GM19023 (cell line): ENCODE measurements at regions not wholly inside any gene's neighbourhood (a gene's known extent, or its start where the extent isn't known, plus 50 kb on each side); places are given as distances from the start of the nearest gene placed in this dataset.

Experiments used
- ATAC-seq: cut with Tn5 transposase; IDR thresholded peaks from one replicate; pipeline ENCODE4 v1.9.1; 2021; ENCODE audit warnings: mild to moderate bottlenecking, moderate library complexity; ENCODE audit not compliant: unreplicated experiment

- no peak for ATAC-seq
These were observed 1451.0 kb upstream of the IGFBP7 start for GRCh38 chr4:58561170-58561569.

DNA sequence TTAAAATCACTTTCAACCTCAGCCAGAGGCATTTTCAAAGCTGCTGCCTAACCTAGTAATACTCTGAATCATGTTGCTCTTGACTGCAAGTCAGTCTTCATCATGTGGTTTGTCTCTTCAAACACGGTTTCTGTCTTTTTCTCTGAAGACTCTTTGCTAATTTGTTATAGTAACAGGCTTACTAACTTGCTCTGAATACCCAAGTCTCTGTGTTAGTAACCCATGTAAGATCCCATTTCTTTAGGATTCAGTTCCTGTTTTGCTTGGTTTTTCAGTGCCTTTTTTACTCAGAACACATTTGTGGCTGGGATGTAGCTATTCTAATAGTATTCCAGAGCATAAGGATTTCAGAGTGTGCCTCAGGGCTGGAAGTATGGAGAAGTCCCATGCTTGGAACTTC is 1450.6 kb upstream of the IGFBP7 start:
- ATAC-seq = no peak

DNA sequence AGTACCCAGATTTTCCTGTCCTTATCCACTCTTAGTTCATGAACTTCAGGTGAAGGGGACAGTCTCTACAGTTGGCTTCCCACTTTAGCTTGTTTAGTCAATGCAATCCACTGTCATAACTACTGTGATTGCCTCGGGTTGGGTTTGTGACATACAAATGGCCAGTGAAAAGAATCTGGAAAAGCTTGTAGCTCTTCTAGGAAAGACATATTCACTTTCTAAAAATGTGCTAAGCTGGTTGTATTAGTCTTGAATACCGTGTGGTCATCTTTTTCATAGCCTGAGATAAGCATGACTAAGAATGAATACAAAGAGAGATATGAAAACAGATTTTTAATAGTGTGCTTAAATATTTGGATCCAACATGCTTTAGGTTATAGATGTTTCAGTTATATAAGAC is 1443.5 kb upstream of the IGFBP7 start:
- no peak for ATAC-seq

DNA sequence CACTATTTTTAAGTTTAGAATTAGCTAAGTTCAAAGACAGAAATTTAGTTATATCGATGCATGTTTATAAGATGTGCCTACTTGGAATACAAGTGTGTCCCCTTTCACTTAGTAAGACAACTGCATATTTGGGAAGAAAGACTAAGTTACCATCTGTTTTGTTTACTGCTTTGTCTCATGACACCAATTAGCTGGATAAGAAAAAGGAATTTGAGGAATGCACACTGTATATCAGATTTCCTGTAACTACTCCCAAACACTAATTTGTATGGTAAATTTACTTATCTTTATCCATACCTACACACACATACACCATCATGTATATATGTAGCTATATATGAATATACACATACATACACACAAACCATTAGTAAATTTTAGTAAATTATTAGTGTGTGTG is 1442.8 kb upstream of the IGFBP7 start:
- no peak for ATAC-seq

GRCh38 chr4:58551676-58552075 is 1441.5 kb upstream of the IGFBP7 start:
- ATAC-seq = no peak

DNA sequence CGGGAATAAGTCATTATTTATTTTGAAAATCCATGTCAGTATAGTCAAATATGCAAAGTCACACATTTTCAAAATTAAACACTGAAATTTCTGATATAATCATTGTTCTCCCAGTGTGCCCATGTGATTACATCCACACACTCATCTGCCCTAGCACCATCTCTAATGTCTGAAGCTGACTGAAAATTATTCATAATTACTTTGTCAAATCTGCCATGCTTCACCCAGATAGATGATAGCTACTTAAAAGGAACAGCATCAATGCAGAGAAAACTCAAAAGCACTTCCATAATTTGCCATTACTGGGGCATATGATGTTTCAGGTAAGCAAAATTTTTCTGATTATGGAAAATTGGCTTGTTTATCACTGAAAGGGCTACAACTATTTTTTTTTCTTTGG is 1433.3 kb upstream of the IGFBP7 start:
- no peak for ATAC-seq

DNA sequence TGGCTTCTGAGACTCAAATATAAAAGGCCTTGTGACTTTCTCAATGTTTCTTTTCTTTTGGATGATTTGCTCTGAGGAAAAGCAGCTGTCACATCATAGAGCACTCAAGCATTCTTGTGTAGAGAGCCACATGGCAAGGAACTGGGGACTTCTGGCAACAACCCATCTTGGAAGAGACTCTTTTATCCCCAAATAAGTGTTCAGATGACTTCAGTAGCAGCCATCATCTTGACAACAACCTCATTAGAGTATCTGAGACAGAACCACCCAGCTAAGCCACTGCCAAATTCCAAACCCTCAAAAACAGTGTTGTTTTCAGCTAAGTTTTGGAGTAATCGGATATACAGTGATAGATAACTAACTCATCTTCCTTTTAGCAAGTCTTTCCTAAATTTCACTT is 1431.7 kb upstream of the IGFBP7 start:
- ATAC-seq = no peak

GRCh38 chr4:58522765-58523382 is 1412.7 kb upstream of the IGFBP7 start:
- no peak for ATAC-seq

GRCh38 chr4:58515226-58515625 is 1405.0 kb upstream of the IGFBP7 start:
- no peak for ATAC-seq

GRCh38 chr4:58514299-58514698 is 1404.1 kb upstream of the IGFBP7 start:
- no peak for ATAC-seq

GRCh38 chr4:58510652-58511051 is 1400.5 kb upstream of the IGFBP7 start:
- ATAC-seq = no peak

DNA sequence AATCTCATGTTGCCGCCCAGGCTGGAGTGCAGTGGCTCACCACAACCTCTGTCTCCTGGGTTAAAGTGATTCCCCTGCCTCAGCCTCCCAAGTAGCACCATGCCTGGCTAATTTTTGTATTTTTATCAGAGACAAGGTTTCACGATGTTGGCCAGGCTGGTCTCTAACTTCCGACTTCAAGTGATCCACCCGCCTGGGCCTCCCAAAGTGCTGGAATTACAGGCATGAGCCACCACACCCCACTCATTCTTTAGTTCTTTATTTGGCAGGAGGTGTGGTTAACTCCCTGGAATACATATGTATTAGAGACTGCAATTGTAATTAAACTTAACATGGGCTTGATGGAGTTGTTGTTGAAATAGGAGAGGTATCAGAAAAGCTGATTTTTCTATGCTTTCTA is 1396.9 kb upstream of the IGFBP7 start:
- no peak for ATAC-seq

DNA sequence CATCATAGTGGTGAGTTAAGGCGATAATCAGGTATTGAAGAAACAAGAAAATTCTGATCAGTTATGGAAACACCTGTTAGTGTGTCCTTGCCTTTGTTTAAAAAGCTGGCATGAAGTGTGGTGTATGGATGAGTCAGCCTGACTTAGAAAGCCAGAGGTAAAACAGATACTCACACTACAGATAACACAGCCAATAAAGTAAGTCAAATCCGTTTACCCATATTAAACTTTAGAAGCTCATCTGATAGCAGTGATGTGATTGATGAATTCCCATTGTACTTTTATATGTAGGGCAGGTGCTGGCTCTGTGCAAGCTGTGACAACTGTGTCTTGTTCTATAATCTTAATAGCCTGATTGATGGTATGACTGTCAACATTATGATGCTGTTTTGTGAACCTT is 1392.7 kb upstream of the IGFBP7 start:
- ATAC-seq = no peak

- ATAC-seq = no peak
These were observed 1389.0 kb upstream of the IGFBP7 start for GRCh38 chr4:58499182-58499581.

DNA sequence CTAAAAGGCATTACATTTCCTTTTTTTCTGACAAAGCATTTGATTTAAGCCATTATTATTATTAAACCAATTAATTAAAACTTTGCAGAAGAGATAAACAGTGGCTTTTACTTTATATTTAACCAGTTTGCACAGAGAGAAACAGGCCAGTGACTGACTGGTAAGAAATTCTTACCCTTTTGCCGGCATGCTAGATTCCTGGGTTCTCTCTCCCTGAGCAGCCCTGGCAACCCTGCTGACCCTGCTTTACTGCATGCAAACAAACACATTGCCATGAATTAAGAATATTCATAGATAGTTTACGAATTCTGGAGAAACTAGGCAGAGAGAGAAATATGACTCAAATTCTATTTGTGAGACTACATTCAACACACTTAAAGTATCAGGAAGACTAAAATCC is 1381.4 kb upstream of the IGFBP7 start:
- ATAC-seq = no peak

- no peak for ATAC-seq
These were observed 1367.8 kb upstream of the IGFBP7 start for GRCh38 chr4:58477950-58478349.

DNA sequence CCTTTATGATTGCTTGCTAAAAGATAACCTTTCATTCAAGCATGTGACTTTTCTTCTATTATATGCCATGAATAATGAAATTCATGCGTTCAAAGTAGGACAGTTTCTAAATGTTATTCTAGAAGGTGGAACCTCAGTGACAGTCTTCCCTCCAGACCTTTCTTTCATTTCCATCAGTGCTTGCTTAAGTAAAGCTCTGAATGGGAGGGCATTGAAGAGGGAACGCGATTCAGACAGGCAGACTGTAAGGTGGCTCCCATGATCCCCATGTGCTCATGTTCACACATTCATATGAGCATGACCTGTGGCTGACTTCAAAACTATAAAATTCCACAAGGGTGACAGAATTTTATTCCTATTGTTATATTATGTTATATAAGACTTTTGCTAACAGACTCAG is 1367.3 kb upstream of the IGFBP7 start:
- ATAC-seq = no peak

DNA sequence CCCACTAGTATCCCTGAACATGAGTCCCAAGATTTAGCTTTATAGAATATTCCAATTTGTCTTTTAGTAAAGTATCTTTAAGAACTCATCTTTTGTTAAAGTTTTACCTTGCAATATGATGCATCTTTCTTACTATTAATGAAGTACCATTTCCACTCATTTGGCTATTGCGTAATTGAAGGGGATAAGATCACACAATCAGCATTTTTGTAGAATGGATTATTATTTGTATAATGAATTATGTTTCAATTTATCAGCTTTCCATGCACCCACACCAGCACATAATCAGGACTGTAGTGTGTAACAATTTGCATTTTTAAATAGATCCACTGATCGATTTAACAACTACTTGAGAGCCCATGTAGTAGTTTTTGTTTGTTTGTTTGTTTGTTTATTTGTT is 1364.9 kb upstream of the IGFBP7 start:
- ATAC-seq = no peak

DNA sequence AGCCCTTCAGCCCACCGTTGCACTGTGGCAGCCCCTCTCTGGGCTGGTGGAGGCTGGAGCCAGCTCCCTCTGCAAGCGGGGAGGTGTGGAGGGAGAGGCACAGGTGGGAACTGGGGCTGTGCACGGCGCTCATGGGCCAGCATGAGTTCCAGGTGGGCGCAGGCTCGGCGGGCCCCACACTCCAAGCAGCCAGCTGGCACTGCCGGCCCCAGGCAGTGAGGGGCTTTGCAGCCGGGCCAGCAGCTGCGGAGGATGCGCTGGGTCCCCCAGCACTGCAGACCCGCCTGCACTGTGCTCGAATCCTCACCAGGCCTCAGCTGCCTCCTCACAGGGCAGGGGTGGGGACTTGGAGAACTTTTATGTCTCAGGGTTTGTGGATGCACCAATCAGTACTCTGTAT is 1354.8 kb upstream of the IGFBP7 start:
- ATAC-seq = no peak

- ATAC-seq = no peak
These were observed 1346.7 kb upstream of the IGFBP7 start for GRCh38 chr4:58456727-58457384.

- peak; percentile 72 for ATAC-seq
These were observed 1343.8 kb upstream of the IGFBP7 start for GRCh38 chr4:58453956-58454355.

DNA sequence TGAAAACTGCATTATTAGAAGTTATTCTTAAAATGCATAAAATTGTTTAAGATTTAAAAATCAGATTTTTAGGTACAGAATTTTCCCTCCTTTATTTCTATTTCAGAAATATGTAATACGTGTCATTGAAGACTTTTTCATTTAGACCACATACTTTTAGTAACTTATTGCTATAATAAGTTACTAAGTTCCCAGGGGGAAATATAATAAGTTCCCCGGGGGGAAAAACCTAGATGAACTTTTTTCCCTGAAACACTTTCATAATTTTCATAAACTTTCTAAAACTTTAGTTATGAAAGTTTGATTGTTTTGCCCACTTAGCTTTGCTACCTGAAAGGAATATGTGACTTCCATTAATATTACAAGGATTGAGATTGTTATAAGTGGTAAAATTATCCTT is 1341.5 kb upstream of the IGFBP7 start:
- no peak for ATAC-seq

GRCh38 chr4:58435871-58436270 is 1325.7 kb upstream of the IGFBP7 start:
- ATAC-seq = no peak
